Stimulated activated CD4-positive, alpha-beta T cell treated with anti-CD3 and anti-CD28 coated beads, Interleukin-15, amount 100 ng/mL, for 1 hour (primary cell): ENCODE measurements at regions not wholly inside any gene's neighbourhood (a gene's known extent, or its start where the extent isn't known, plus 50 kb on each side); places are given as distances from the start of the nearest gene placed in this dataset.
"Not testable (repeated sequence)": the region's sequence is repeated elsewhere in the genome, so short reads cannot be mapped to it uniquely, and the experiment has no call there.

Source experiments
- DNase-seq, 2 donors: peaks; one replicate each; pipeline ENCODE4 v3.0.0-alpha.2; 2020; ENCODE audit warnings: low read depth in 1 of 2, low spot score in 1 of 2

GRCh38 chr3:94483403-94483802 lies 420.5 kb downstream of the NSUN3 start:
- DNase-seq, result no peak

- no peak for DNase-seq
Measured at GRCh38 chr3:94494992-94495391, 432.1 kb downstream of the NSUN3 start.

- DNase-seq, result no peak
Measured at GRCh38 chr3:94500146-94500545, 437.3 kb downstream of the NSUN3 start.

- not testable (repeated sequence) for DNase-seq
Measured at GRCh38 chr3:94507354-94507753, 444.5 kb downstream of the NSUN3 start.

- DNase-seq, result no peak
Measured at GRCh38 chr3:94512876-94513275, 450.0 kb downstream of the NSUN3 start.

GRCh38 chr3:94513600-94513999 lies 450.7 kb downstream of the NSUN3 start:
- DNase-seq, result no peak

- DNase-seq, result no peak
Measured at GRCh38 chr3:94515983-94516382, 453.1 kb downstream of the NSUN3 start.

- no peak for DNase-seq
Measured at GRCh38 chr3:94520364-94520763, 457.5 kb downstream of the NSUN3 start.

- DNase-seq, result no peak
Measured at GRCh38 chr3:94522488-94522887, 459.6 kb downstream of the NSUN3 start.

- DNase-seq, result no peak
Measured at GRCh38 chr3:94524102-94524919, 461.4 kb downstream of the NSUN3 start.

- no peak for DNase-seq
Measured at GRCh38 chr3:94525043-94525442, 462.2 kb downstream of the NSUN3 start.

GRCh38 chr3:94529816-94530215 lies 467.0 kb downstream of the NSUN3 start:
- DNase-seq, result no peak

GRCh38 chr3:94532951-94533350 lies 470.1 kb downstream of the NSUN3 start:
- DNase-seq, result no peak

GRCh38 chr3:94539937-94540336 lies 477.1 kb downstream of the NSUN3 start:
- DNase-seq, result no peak

GRCh38 chr3:94543161-94543560 lies 480.3 kb downstream of the NSUN3 start:
- no peak for DNase-seq

GRCh38 chr3:94544131-94544789 lies 481.4 kb downstream of the NSUN3 start:
- DNase-seq, result no peak

- DNase-seq, result no peak
Measured at GRCh38 chr3:94548581-94549316, 485.9 kb downstream of the NSUN3 start.

GRCh38 chr3:94561094-94561493 lies 498.2 kb downstream of the NSUN3 start:
- DNase-seq, result no peak

- DNase-seq, result no peak
Measured at GRCh38 chr3:94564247-94564646, 501.4 kb downstream of the NSUN3 start.

GRCh38 chr3:94568041-94568440 lies 505.2 kb downstream of the NSUN3 start:
- DNase-seq, result no peak

GRCh38 chr3:94573337-94573736 lies 510.5 kb downstream of the NSUN3 start:
- DNase-seq, result no peak

- no peak for DNase-seq
Measured at GRCh38 chr3:94587291-94587690, 524.4 kb downstream of the NSUN3 start.
